PC-3 (cell line): ENCODE measurements at regions not wholly inside any gene's neighbourhood (a gene's known extent, or its start where the extent isn't known, plus 50 kb on each side); places are given as distances from the start of the nearest gene placed in this dataset.

Source experiments
- ATAC-seq: fragments of 200-7000 bp; cut with Tn5 transposase; 2 replicates; pipeline ENCODE4 v1.9.1; 2020; ENCODE audit warnings: mild to moderate bottlenecking, moderate library complexity
- BruUV-seq: library from RNA; stranded (reverse); fragments of 400-500 nt; replicated peaks from 2 replicates; lab custom pipeline; 2021; lab: Mats Ljungman, UMichigan
- CTCF ChIA-PET: fragments of 300-600 bp; sonication (Branson Sonifier 250); formaldehyde crosslinking; loops from one replicate; lab custom pipeline; 2022; ENCODE audit warnings: antibody characterized with exemption; lab: Charles Lee
- POLR2A ChIA-PET: fragments of 300-600 bp; sonication (Branson Sonifier 250); formaldehyde crosslinking; loops from one replicate; lab custom pipeline; 2022; ENCODE audit warnings: antibody characterized with exemption; ENCODE audit not compliant: unreplicated experiment; lab: Charles Lee
- DNase-seq: peaks from one replicate; pipeline ENCODE4 v3.0.0-alpha.2; 2015
- H2AFZ ChIP-seq: fragments of 300-600 bp; sonication (generic); 2 replicates; pipeline ENCODE4 v1.6.0; 2016; ENCODE audit warnings: antibody characterized with exemption, low read length
- H3F3A ChIP-seq: fragments of 300-600 bp; sonication (generic); one replicate; pipeline ENCODE4 v1.6.0; 2017; ENCODE audit warnings: antibody characterized with exemption, low read length, control low read depth, mild to moderate bottlenecking; ENCODE audit not compliant: unreplicated experiment
- H3K27ac ChIP-seq: fragments of 300-600 bp; sonication (generic); 2 replicates; pipeline ENCODE4 v1.5.1; 2016; ENCODE audit warnings: mild to moderate bottlenecking, low read length
- H3K27me3 ChIP-seq: fragments of 300-600 bp; sonication (generic); 2 replicates; pipeline ENCODE4 v1.6.1; 2016; ENCODE audit warnings: low read length, mixed read lengths
- H3K36me3 ChIP-seq: fragments of 300-600 bp; sonication (generic); 2 replicates; pipeline ENCODE4 v1.6.1; 2016; ENCODE audit warnings: low read depth, mixed run types, low read length, mixed read lengths
- H3K4me1 ChIP-seq: fragments of 300-600 bp; sonication (generic); 2 replicates; pipeline ENCODE4 v1.5.1; 2016; ENCODE audit warnings: low read length; ENCODE audit not compliant: insufficient read depth
- H3K4me2 ChIP-seq: fragments of 300-600 bp; sonication (generic); 2 replicates; pipeline ENCODE4 v1.6.0; 2016; ENCODE audit warnings: low read length
- H3K4me3 ChIP-seq: fragments of 300-600 bp; sonication (generic); 2 replicates; pipeline ENCODE4 v1.5.1; 2016; ENCODE audit warnings: mild to moderate bottlenecking, low read length, mixed read lengths
- H3K79me2 ChIP-seq: fragments of 300-600 bp; sonication (generic); 2 replicates; pipeline ENCODE4 v1.6.1; 2017; ENCODE audit warnings: low read length, mixed read lengths
- H3K9ac ChIP-seq: fragments of 300-600 bp; sonication (generic); 2 replicates; pipeline ENCODE4 v1.6.0; 2016; ENCODE audit warnings: mild to moderate bottlenecking, low read length
- H3K9me2 ChIP-seq: fragments of 300-600 bp; sonication (generic); replicated peaks from 2 replicates; pipeline ENCODE4 v1.6.1; 2016; ENCODE audit warnings: mixed run types, low read length, mixed read lengths
- H3K9me3 ChIP-seq: fragments of 300-600 bp; sonication (generic); 2 replicates; pipeline ENCODE4 v1.6.1; 2016; ENCODE audit warnings: low read length, mixed read lengths
- H4K20me1 ChIP-seq: fragments of 300-600 bp; sonication (generic); 2 replicates; pipeline ENCODE4 v1.6.1; 2016; ENCODE audit warnings: low read length, mixed read lengths
- CTCF ChIP-seq: fragments of 300-600 bp; sonication (generic); conservative IDR thresholded peaks from 2 replicates; pipeline ENCODE4 v1.5.1; 2017; ENCODE audit warnings: antibody characterized with exemption, low read depth, mild to moderate bottlenecking, low read length
- EZH2 ChIP-seq: fragments of 300-600 bp; sonication (generic); IDR thresholded peaks from one replicate; pipeline ENCODE4 v1.6.1; 2017; ENCODE audit warnings: antibody characterized with exemption, mild to moderate bottlenecking, low read length; ENCODE audit not compliant: unreplicated experiment
- EZH2phosphoT487 ChIP-seq: fragments of 300-600 bp; sonication (generic); IDR thresholded peaks from 2 replicates; pipeline ENCODE4 v1.6.1; 2018; ENCODE audit warnings: mild to moderate bottlenecking, antibody characterized with exemption, low read length, borderline replicate concordance
- intact Hi-C: fragments of 100-400 bp; cut with micrococcal nuclease; formaldehyde crosslinking; loops from 2 replicates; pipeline ENCODE4 v1.9.0; 2023

GRCh38 chr17:14750866-14751265 is 450.0 kb downstream of the HS3ST3B1 start:
- H3K4me2 ChIP-seq, result no peak overlapping the region
- DNase-seq (no peak), ATAC-seq (no peak)
- H3K9ac ChIP-seq, result no peak overlapping the region
- TF ChIP-seq CTCF (no peak), EZH2 (no peak), EZH2phosphoT487 (no peak)
- H3F3A ChIP-seq, result no peaks in the 10 kb centered on the region
- H4K20me1 ChIP-seq, result no peaks in the 10 kb centered on the region
- POLR2A ChIA-PET, result no interaction called here
- H3K4me3 ChIP-seq, result no peak overlapping the region
- H3K27me3 ChIP-seq, result no peaks in the 10 kb centered on the region
- H3K9me3 ChIP-seq, result no peaks in the 10 kb centered on the region
- H2AFZ ChIP-seq, result no peak overlapping the region
- no TSS peak for BruUV-seq
- no peaks in the 10 kb centered on the region for H3K79me2 ChIP-seq
- CTCF ChIA-PET, result no interaction called here
- no peak overlapping the region for H3K27ac ChIP-seq
- intact Hi-C loops, result no loop called here
- no peaks in the 10 kb centered on the region for H3K9me2 ChIP-seq
- peaks cover 30% of the 10 kb centered on the region for H3K4me1 ChIP-seq
- H3K36me3 ChIP-seq, result no peaks in the 10 kb centered on the region

GRCh38 chr17:14749269-14749668 is 448.4 kb downstream of the HS3ST3B1 start:
- Histone ChIP-seq H3K9me3 (no peaks in the 10 kb centered on the region), H3K4me1 (peaks cover 31% of the 10 kb centered on the region), H2AFZ (no peak overlapping the region), H3K9me2 (no peaks in the 10 kb centered on the region), H3K9ac (no peak overlapping the region), H3K79me2 (no peaks in the 10 kb centered on the region), H3F3A (no peaks in the 10 kb centered on the region), H3K36me3 (no peaks in the 10 kb centered on the region), H4K20me1 (no peaks in the 10 kb centered on the region), H3K27me3 (no peaks in the 10 kb centered on the region), H3K4me2 (no peak overlapping the region), H3K27ac (no peak overlapping the region), H3K4me3 (no peak overlapping the region)
- TF ChIP-seq CTCF, result no peak
- TF ChIP-seq EZH2phosphoT487, result no peak
- TF ChIP-seq EZH2, result no peak
- ATAC-seq (no peak), DNase-seq (no peak)
- BruUV-seq, result no TSS peak
- POLR2A ChIA-PET, result no interaction called here
- intact Hi-C loops, result no loop called here
- CTCF ChIA-PET, result no interaction called here

GRCh38 chr17:14748036-14748710 is 447.3 kb downstream of the HS3ST3B1 start:
- ATAC-seq, result no peak
- POLR2A ChIA-PET, result no interaction called here
- no peaks in the 10 kb centered on the region for H3K36me3 ChIP-seq

More at GRCh38 chr17:14748036-14748710, 447.3 kb downstream of the HS3ST3B1 start:
- Histone ChIP-seq H3K4me1 (peaks cover 30% of the 10 kb centered on the region), H3K4me3 (no peak overlapping the region), H2AFZ (no peak overlapping the region), H3K9me2 (no peaks in the 10 kb centered on the region), H3K9me3 (no peaks in the 10 kb centered on the region), H3F3A (no peaks in the 10 kb centered on the region), H4K20me1 (no peaks in the 10 kb centered on the region), H3K27ac (peak overlapping the region; percentile 37), H3K79me2 (no peaks in the 10 kb centered on the region), H3K9ac (no peak overlapping the region), H3K4me2 (no peak overlapping the region), H3K27me3 (no peaks in the 10 kb centered on the region)
- BruUV-seq, result no TSS peak
- intact Hi-C loops, result no loop called here
- TF ChIP-seq CTCF (no peak), EZH2 (no peak), EZH2phosphoT487 (no peak)
- peak; percentile 88 for DNase-seq
- CTCF ChIA-PET, result no interaction called here
